IPS-20b (cell line): ENCODE measurements at regions not wholly inside any gene's neighbourhood (a gene's known extent, or its start where the extent isn't known, plus 50 kb on each side); places are given as distances from the start of the nearest gene placed in this dataset.

Experiments used
- H3K27ac ChIP-seq: one replicate; pipeline ENCODE4 v1.5.1; 2013; ENCODE audit warnings: low read length
- H3K27me3 ChIP-seq: 2 replicates; pipeline ENCODE4 v1.6.1; 2013; ENCODE audit warnings: mild to moderate bottlenecking, low read length, inconsistent platforms; ENCODE audit not compliant: insufficient read depth
- H3K36me3 ChIP-seq: 2 replicates; pipeline ENCODE4 v1.6.1; 2013; ENCODE audit warnings: low read depth, mild to moderate bottlenecking, inconsistent platforms, low read length, moderate library complexity; ENCODE audit not compliant: insufficient read depth
- H3K4me1 ChIP-seq: 2 replicates; pipeline ENCODE4 v1.6.1; 2013; ENCODE audit warnings: mild to moderate bottlenecking, control low read depth, inconsistent platforms, low read length, moderate library complexity; ENCODE audit not compliant: insufficient read depth
- H3K4me3 ChIP-seq: 2 replicates; pipeline ENCODE4 v1.5.1; 2013; ENCODE audit warnings: mild to moderate bottlenecking, low read length, inconsistent platforms
- H3K9ac ChIP-seq: 2 replicates; pipeline ENCODE4 v1.6.1; 2013; ENCODE audit warnings: low read depth, mild to moderate bottlenecking, inconsistent platforms, low read length, moderate library complexity
- H3K9me3 ChIP-seq: 2 replicates; pipeline ENCODE4 v1.6.1; 2013; ENCODE audit warnings: mild to moderate bottlenecking, low read depth, low read length, inconsistent platforms; ENCODE audit not compliant: insufficient read depth

- Histone ChIP-seq H3K9ac (peak overlapping the region; percentile 34; the same call in 1 of the 2 replicates), H3K27ac (peak overlapping the region; percentile 50), H3K9me3 (no peaks in the 10 kb centered on the region), H3K4me1 (peaks cover 25% of the 10 kb centered on the region), H3K4me3 (peak overlapping the region; percentile 41), H3K36me3 (no peaks in the 10 kb centered on the region), H3K27me3 (no peaks in the 10 kb centered on the region)
These were observed 363.9 kb upstream of the SEMA6A start for GRCh38 chr5:116938488-116938887.

- Histone ChIP-seq H3K27ac (no peak overlapping the region), H3K27me3 (no peaks in the 10 kb centered on the region), H3K4me3 (no peak overlapping the region)
These were observed 361.0 kb upstream of the SEMA6A start for GRCh38 chr5:116935561-116936162.

GRCh38 chr5:116930616-116931015 lies 356.0 kb upstream of the SEMA6A start:
- Histone ChIP-seq H3K4me1 (no peaks in the 10 kb centered on the region), H3K27ac (no peak overlapping the region), H3K9me3 (no peaks in the 10 kb centered on the region)

More at GRCh38 chr5:116935561-116936162, 361.0 kb upstream of the SEMA6A start:
- no peaks in the 10 kb centered on the region for H3K36me3 ChIP-seq
- no peaks in the 10 kb centered on the region for H3K9me3 ChIP-seq
- peaks cover 18% of the 10 kb centered on the region for H3K4me1 ChIP-seq
- no peak overlapping the region for H3K9ac ChIP-seq

GRCh38 chr5:116923344-116923743 lies 348.7 kb upstream of the SEMA6A start:
- H3K9me3 ChIP-seq = no peaks in the 10 kb centered on the region
- no peak overlapping the region for H3K4me3 ChIP-seq
- H3K27ac ChIP-seq = no peak overlapping the region
- no peak overlapping the region for H3K9ac ChIP-seq
- no peaks in the 10 kb centered on the region for H3K36me3 ChIP-seq
- no peaks in the 10 kb centered on the region for H3K27me3 ChIP-seq
- H3K4me1 ChIP-seq = peaks cover 9% of the 10 kb centered on the region

More at GRCh38 chr5:116930616-116931015, 356.0 kb upstream of the SEMA6A start:
- Histone ChIP-seq H3K4me3 (no peak overlapping the region), H3K36me3 (no peaks in the 10 kb centered on the region), H3K27me3 (no peaks in the 10 kb centered on the region), H3K9ac (no peak overlapping the region)

GRCh38 chr5:116922532-116922931 lies 347.9 kb upstream of the SEMA6A start:
- Histone ChIP-seq H3K27me3 (no peaks in the 10 kb centered on the region), H3K27ac (no peak overlapping the region), H3K36me3 (no peaks in the 10 kb centered on the region), H3K9ac (no peak overlapping the region), H3K4me1 (peaks cover 9% of the 10 kb centered on the region), H3K4me3 (no peak overlapping the region), H3K9me3 (no peaks in the 10 kb centered on the region)

- Histone ChIP-seq H3K27ac (no peak overlapping the region), H3K4me1 (no peaks in the 10 kb centered on the region)
These were observed 340.4 kb upstream of the SEMA6A start for GRCh38 chr5:116914869-116915504.

GRCh38 chr5:116912221-116912620 lies 337.6 kb upstream of the SEMA6A start:
- H3K9me3 ChIP-seq = no peaks in the 10 kb centered on the region
- H3K27me3 ChIP-seq = no peaks in the 10 kb centered on the region
- no peaks in the 10 kb centered on the region for H3K4me1 ChIP-seq
- no peak overlapping the region for H3K27ac ChIP-seq
- H3K4me3 ChIP-seq = no peak overlapping the region
- no peaks in the 10 kb centered on the region for H3K36me3 ChIP-seq
- H3K9ac ChIP-seq = no peak overlapping the region

More at GRCh38 chr5:116914869-116915504, 340.4 kb upstream of the SEMA6A start:
- no peak overlapping the region for H3K4me3 ChIP-seq
- no peaks in the 10 kb centered on the region for H3K9me3 ChIP-seq
- no peak overlapping the region for H3K9ac ChIP-seq
- no peaks in the 10 kb centered on the region for H3K27me3 ChIP-seq
- H3K36me3 ChIP-seq = no peaks in the 10 kb centered on the region

GRCh38 chr5:116911074-116911473 lies 336.5 kb upstream of the SEMA6A start:
- Histone ChIP-seq H3K36me3 (no peaks in the 10 kb centered on the region), H3K27ac (no peak overlapping the region), H3K27me3 (no peaks in the 10 kb centered on the region), H3K4me3 (no peak overlapping the region), H3K9ac (no peak overlapping the region), H3K4me1 (no peaks in the 10 kb centered on the region), H3K9me3 (no peaks in the 10 kb centered on the region)

GRCh38 chr5:116908537-116908936 lies 333.9 kb upstream of the SEMA6A start:
- H3K4me1 ChIP-seq = no peaks in the 10 kb centered on the region
- no peak overlapping the region for H3K9ac ChIP-seq
- no peaks in the 10 kb centered on the region for H3K9me3 ChIP-seq
- H3K27ac ChIP-seq = no peak overlapping the region
- H3K36me3 ChIP-seq = no peaks in the 10 kb centered on the region
- no peak overlapping the region for H3K4me3 ChIP-seq
- no peaks in the 10 kb centered on the region for H3K27me3 ChIP-seq

- Histone ChIP-seq H3K9me3 (no peaks in the 10 kb centered on the region), H3K4me3 (no peak overlapping the region), H3K27me3 (no peaks in the 10 kb centered on the region), H3K27ac (no peak overlapping the region), H3K36me3 (no peaks in the 10 kb centered on the region), H3K9ac (no peak overlapping the region), H3K4me1 (no peaks in the 10 kb centered on the region)
These were observed 331.3 kb upstream of the SEMA6A start for GRCh38 chr5:116905885-116906284.

GRCh38 chr5:116900793-116901192 lies 326.2 kb upstream of the SEMA6A start:
- no peaks in the 10 kb centered on the region for H3K4me1 ChIP-seq
- H3K4me3 ChIP-seq = no peak overlapping the region
- no peak overlapping the region for H3K27ac ChIP-seq
- H3K9me3 ChIP-seq = no peaks in the 10 kb centered on the region
- H3K9ac ChIP-seq = no peak overlapping the region
- no peaks in the 10 kb centered on the region for H3K36me3 ChIP-seq
- H3K27me3 ChIP-seq = no peaks in the 10 kb centered on the region

- Histone ChIP-seq H3K9ac (no peak overlapping the region), H3K27me3 (no peaks in the 10 kb centered on the region), H3K36me3 (no peaks in the 10 kb centered on the region), H3K9me3 (no peaks in the 10 kb centered on the region), H3K4me1 (no peaks in the 10 kb centered on the region), H3K27ac (no peak overlapping the region), H3K4me3 (no peak overlapping the region)
These were observed 324.3 kb upstream of the SEMA6A start for GRCh38 chr5:116898917-116899316.
